ENCODE measurements at regions not wholly inside any gene's neighbourhood (a gene's known extent, or its start where the extent isn't known, plus 50 kb on each side); places are given as distances from the start of the nearest gene placed in this dataset.

DNA sequence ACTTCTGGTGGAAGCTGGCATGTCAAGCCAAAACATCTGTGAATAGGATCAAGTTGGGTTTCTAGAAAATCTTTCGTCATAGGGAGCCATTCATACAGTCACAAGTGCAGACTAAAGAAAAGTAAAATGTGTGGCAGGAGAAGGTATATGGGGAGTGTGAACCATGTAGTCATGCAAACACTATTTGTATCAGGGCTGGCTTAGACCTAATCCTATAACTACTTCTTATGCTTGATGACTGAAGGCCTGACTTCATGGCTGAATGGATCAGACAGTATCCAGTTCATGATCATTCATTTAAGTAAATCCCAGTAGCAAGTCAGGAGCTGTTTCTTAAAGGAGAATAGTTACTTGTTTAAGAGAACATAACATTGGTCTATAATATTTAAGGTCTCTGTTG is 63.8 kb upstream of the DAPK1 start:
- Histone ChIP-seq H3K27me3 (ENCODE audit: control insufficient read depth in 2 of 2, insufficient read depth in 2 of 2, low read length in 2 of 2) (peaks cover 0 to 6% of the 10 kb centered on the region in 2 experiments), H3K9ac (replicated peaks; ENCODE audit: extremely low read depth, insufficient read depth, low read length) (no peak overlapping the region), H3K4me3 (replicated peaks in 1 of 3; ENCODE audit: insufficient read depth in 1 of 3, low read depth in 1 of 3, low read length in 3 of 3) (no peak overlapping the region), H3K9me3 (replicated peaks; ENCODE audit: control insufficient read depth, insufficient read depth, low read length) (no peaks in the 10 kb centered on the region), H3K36me3 (ENCODE audit: control insufficient read depth in 2 of 2, extremely low read depth in 1 of 2, insufficient read depth in 2 of 2, low read length in 2 of 2) (no peaks in the 10 kb centered on the region), H3K4me1 (ENCODE audit: control insufficient read depth, extremely low read depth, insufficient read depth, low read length) (no peaks in the 10 kb centered on the region), H3K9me1 (replicated peaks; ENCODE audit: control insufficient read depth, extremely low read depth, insufficient read depth, low read length) (no peaks in the 10 kb centered on the region), H3K4me2 (ENCODE audit: insufficient read depth, low read length) (no peak overlapping the region), H4K20me1 (replicated peaks; ENCODE audit: control insufficient read depth, extremely low read depth, insufficient read depth, low read length) (no peaks in the 10 kb centered on the region), H2AFZ (ENCODE audit: low read depth, low read length) (no peak overlapping the region), H3K27ac (ENCODE audit: insufficient read depth, low read depth, low read length) (no peak overlapping the region), H3K79me2 (ENCODE audit: control insufficient read depth, insufficient read depth, low read length) (no peaks in the 10 kb centered on the region)
- BruUV-seq (replicated peaks), result no TSS peak
- ChIA-PET CTCF (interaction anchor here (1.3 kb wide), 1 partner anchor 51 kb away, joined by 3 read pairs; no protein-coding TSS in a partner anchor), POLR2A (no interaction called here)
- FAIRE-seq (no peak), DNase-seq (ENCODE audit: low read depth, low spot score) (no peak)
- intact Hi-C loops (cut with micrococcal nuclease), result no loop called here
- dilution Hi-C loops (cut with MboI; ENCODE audit: extremely low pct_ligation_motif_present, low sequenced_read_pairs), result no loop called here
- TF ChIP-seq FOS (IDR thresholded peaks at IDR 0.05; ENCODE audit: borderline replicate concordance, insufficient read depth, low read length) (no peak), GATA2 (IDR thresholded peaks at IDR 0.05; ENCODE audit: insufficient read depth, insufficient read length, low read depth, low read length) (no peak), JUN (IDR thresholded peaks at IDR 0.05; ENCODE audit: borderline replicate concordance, insufficient read depth, insufficient read length, low read depth) (no peak)

GRCh38 chr9:87434366-87434765 is 63.3 kb upstream of the DAPK1 start:
- no peaks in the 10 kb centered on the region for H4K20me1 ChIP-seq (replicated peaks; ENCODE audit: control insufficient read depth, extremely low read depth, insufficient read depth, low read length)
- no peaks in the 10 kb centered on the region for H3K36me3 ChIP-seq (ENCODE audit: control insufficient read depth in 2 of 2, extremely low read depth in 1 of 2, insufficient read depth in 2 of 2, low read length in 2 of 2)
- no peaks in the 10 kb centered on the region for H3K4me1 ChIP-seq (ENCODE audit: control insufficient read depth, extremely low read depth, insufficient read depth, low read length)
- TF ChIP-seq, protein P1, sequence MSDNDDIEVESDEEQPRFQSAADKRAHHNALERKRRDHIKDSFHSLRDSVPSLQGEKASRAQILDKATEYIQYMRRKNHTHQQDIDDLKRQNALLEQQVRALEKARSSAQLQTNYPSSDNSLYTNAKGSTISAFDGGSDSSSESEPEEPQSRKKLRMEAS (IDR thresholded peaks at IDR 0.05; ENCODE audit: insufficient read depth, insufficient read length), result no peak
- TF ChIP-seq POLR2A (IDR thresholded peaks at IDR 0.05; ENCODE audit: low read depth, low read length), result no peak
- no peak overlapping the region for H3K4me2 ChIP-seq (ENCODE audit: insufficient read depth, low read length)
- no peak overlapping the region for H2AFZ ChIP-seq (ENCODE audit: low read depth, low read length)
- DNase-seq (ENCODE audit: low read depth, low spot score), result no peak
- FAIRE-seq, result no peak
- no peak overlapping the region for H3K9ac ChIP-seq (replicated peaks; ENCODE audit: extremely low read depth, insufficient read depth, low read length)
- POLR2A ChIA-PET, result no interaction called here
- no TSS peak for BruUV-seq (replicated peaks)
- no peaks in the 10 kb centered on the region for H3K9me3 ChIP-seq (replicated peaks; ENCODE audit: control insufficient read depth, insufficient read depth, low read length)
- no peak overlapping the region for H3K4me3 ChIP-seq (replicated peaks in 1 of 3; ENCODE audit: insufficient read depth in 1 of 3, low read depth in 1 of 3, low read length in 3 of 3)
- CTCF ChIA-PET, result interaction anchor here (1.3 kb wide), 1 partner anchor 51 kb away, joined by 3 read pairs; no protein-coding TSS in a partner anchor
- H3K79me2 ChIP-seq (ENCODE audit: control insufficient read depth, insufficient read depth, low read length), result no peaks in the 10 kb centered on the region
- H3K9me1 ChIP-seq (replicated peaks; ENCODE audit: control insufficient read depth, extremely low read depth, insufficient read depth, low read length), result no peaks in the 10 kb centered on the region
- intact Hi-C loops (cut with micrococcal nuclease), result no loop called here
- peaks cover 0 to 6% of the 10 kb centered on the region in 2 experiments for H3K27me3 ChIP-seq (ENCODE audit: control insufficient read depth in 2 of 2, insufficient read depth in 2 of 2, low read length in 2 of 2)
- dilution Hi-C loops (cut with MboI; ENCODE audit: extremely low pct_ligation_motif_present, low sequenced_read_pairs), result no loop called here
- H3K27ac ChIP-seq (ENCODE audit: insufficient read depth, low read depth, low read length), result no peak overlapping the region

Measured in endothelial cell of umbilical vein (primary cell).